Thyroid gland (tissue), 4 donors: ENCODE measurements at regions not wholly inside any gene's neighbourhood (a gene's known extent, or its start where the extent isn't known, plus 50 kb on each side); places are given as distances from the start of the nearest gene placed in this dataset. TPM values are rescaled to one million over a fixed set of nuclear protein-coding genes. Genes with fewer than 3 reads are reported as not detected.
"Not testable (repeated sequence)": the region's sequence is repeated elsewhere in the genome, so short reads cannot be mapped to it uniquely, and the experiment has no call there.

Experiments used
- DNase-seq, 2 donors: peaks; one replicate each; pipeline ENCODE4 v3.0.0-alpha.2; 2019
- H3K27ac ChIP-seq, 3 donors: fragments of 200-600 bp; sonication (generic); 1 replicate in 2 of 3; 2 replicates in 1 of 3; pipeline ENCODE4 v1.5.1; 2016 to 2019; ENCODE audit warnings: mild to moderate bottlenecking in 1 of 3, moderate library complexity in 1 of 3
- H3K27me3 ChIP-seq: fragments of 200-600 bp; sonication (generic); one replicate; pipeline ENCODE4 v1.5.1; 2019
- H3K36me3 ChIP-seq, 2 donors: fragments of 200-600 bp; sonication (generic); one replicate each; pipeline ENCODE4 v1.5.1; 2016 to 2019
- H3K4me1 ChIP-seq, 2 donors: fragments of 200-600 bp; sonication (generic); one replicate each; pipeline ENCODE4 v1.5.1; 2017 to 2019
- H3K4me3 ChIP-seq, 3 donors: fragments of 200-600 bp; sonication (generic); replicated peaks in 1 of 3; 1 replicate in 2 of 3; 2 replicates in 1 of 3; pipeline ENCODE4 v1.5.1; 2016; ENCODE audit warnings: mild to moderate bottlenecking in 1 of 3
- H3K9me3 ChIP-seq: fragments of 200-600 bp; sonication (generic); one replicate; pipeline ENCODE4 v1.5.1; 2017
- WGBS, 2 donors: methylation state at CpG; one replicate each; pipeline ENCODE4 v1.1.5; 2017; 5-methylcytosine and 5-hydroxymethylcytosine counted together
- intact Hi-C: fragments of 100-400 bp; cut with DNase I; formaldehyde crosslinking; loops from one replicate; pipeline ENCODE4 v1.15.1; 2023
- small RNA-seq: library from RNA; depleted of rRNA; stranded (forward); fragments of <200 nt; gene quantifications from one replicate; pipeline ENCODE3, GENCODE V24; 2016

- intact Hi-C loops, DNase-seq: not testable (repeated sequence)
- no CpG with 5 or more reads among the region's 8 CpGs for WGBS, 2 donors
Measured at GRCh38 chr1:120242582-120242981, 66.3 kb upstream of the SEC22B start.

GRCh38 chr1:120241868-120242267, 65.5 kb upstream of the SEC22B start:
- intact Hi-C loops, H3K4me1 ChIP-seq, DNase-seq, H3K27ac ChIP-seq, H3K27me3 ChIP-seq, H3K36me3 ChIP-seq, H3K4me3 ChIP-seq, H3K9me3 ChIP-seq: not testable (repeated sequence)
- no CpG with 5 or more reads among the region's 5 CpGs for WGBS, 2 donors

More at GRCh38 chr1:120242582-120242981, 66.3 kb upstream of the SEC22B start:
- not testable (repeated sequence) for H3K4me1 ChIP-seq, H3K27me3 ChIP-seq, H3K4me3 ChIP-seq, H3K36me3 ChIP-seq, H3K9me3 ChIP-seq, H3K27ac ChIP-seq

- DNase-seq, H3K9me3 ChIP-seq: not testable (repeated sequence)
- WGBS, 2 donors, result no CpG with 5 or more reads among the region's 1 CpG
Measured at GRCh38 chr1:120240181-120240580, 63.9 kb upstream of the SEC22B start.

GRCh38 chr1:120239351-120239750, 63.0 kb upstream of the SEC22B start:
- H3K4me3 ChIP-seq, result not testable (repeated sequence)

More at GRCh38 chr1:120240181-120240580, 63.9 kb upstream of the SEC22B start:
- H3K4me1 ChIP-seq, H3K36me3 ChIP-seq, intact Hi-C loops, H3K27me3 ChIP-seq, H3K27ac ChIP-seq, H3K4me3 ChIP-seq: not testable (repeated sequence)

GRCh38 chr1:120238867-120239266, 62.5 kb upstream of the SEC22B start:
- H3K27ac ChIP-seq, H3K4me3 ChIP-seq, intact Hi-C loops, H3K4me1 ChIP-seq, H3K36me3 ChIP-seq, H3K9me3 ChIP-seq, DNase-seq, H3K27me3 ChIP-seq: not testable (repeated sequence)
- 100% methylated on average over 1 of the region's 2 CpGs for WGBS, 2 donors

More at GRCh38 chr1:120239351-120239750, 63.0 kb upstream of the SEC22B start:
- H3K27me3 ChIP-seq, H3K27ac ChIP-seq, H3K4me1 ChIP-seq, DNase-seq, H3K36me3 ChIP-seq, intact Hi-C loops, H3K9me3 ChIP-seq: not testable (repeated sequence)

- intact Hi-C loops, DNase-seq, H3K27ac ChIP-seq, H3K9me3 ChIP-seq, H3K4me3 ChIP-seq, H3K36me3 ChIP-seq, H3K27me3 ChIP-seq, H3K4me1 ChIP-seq: not testable (repeated sequence)
- no CpG with 5 or more reads among the region's 2 CpGs for WGBS, 2 donors
Measured at GRCh38 chr1:120233661-120234018, 57.3 kb upstream of the SEC22B start.

- not testable (repeated sequence) for H3K4me3 ChIP-seq
Measured at GRCh38 chr1:120232834-120233660, 56.7 kb upstream of the SEC22B start.

GRCh38 chr1:120229835-120230234, 53.5 kb upstream of the SEC22B start:
- not testable (repeated sequence) for H3K4me1 ChIP-seq
- WGBS, 2 donors, result no CpG with 5 or more reads among the region's 1 CpG

More at GRCh38 chr1:120232834-120233660, 56.7 kb upstream of the SEC22B start:
- H3K4me1 ChIP-seq, H3K9me3 ChIP-seq, H3K27me3 ChIP-seq, intact Hi-C loops, H3K27ac ChIP-seq, H3K36me3 ChIP-seq: not testable (repeated sequence)
- DNase-seq, result peak in 1 of 2 donors; percentile 1
- WGBS, 2 donors, result no CpG with 5 or more reads among the region's 53 CpGs

More at GRCh38 chr1:120229835-120230234, 53.5 kb upstream of the SEC22B start:
- H3K4me3 ChIP-seq, H3K27me3 ChIP-seq, H3K9me3 ChIP-seq, H3K27ac ChIP-seq, intact Hi-C loops, H3K36me3 ChIP-seq, DNase-seq: not testable (repeated sequence)

Small RNA genes in the stretch of these regions (small RNA-seq; reads per million reads assigned to genes)
- not detected for gene RF00003
